Stimulated activated CD8-positive, alpha-beta memory T cell treated with anti-CD3 and anti-CD28 coated beads, Interleukin-4, amount 100 ng/mL, for 4 hours (primary cell): ENCODE measurements at regions not wholly inside any gene's neighbourhood (a gene's known extent, or its start where the extent isn't known, plus 50 kb on each side); places are given as distances from the start of the nearest gene placed in this dataset.
"Not testable (repeated sequence)": the region's sequence is repeated elsewhere in the genome, so short reads cannot be mapped to it uniquely, and the experiment has no call there.

ENCODE experiments used
- DNase-seq, 2 donors: peaks; one replicate each; pipeline ENCODE4 v3.0.0-alpha.2; 2020; ENCODE audit warnings: low read depth in 2 of 2, low spot score in 1 of 2

DNA sequence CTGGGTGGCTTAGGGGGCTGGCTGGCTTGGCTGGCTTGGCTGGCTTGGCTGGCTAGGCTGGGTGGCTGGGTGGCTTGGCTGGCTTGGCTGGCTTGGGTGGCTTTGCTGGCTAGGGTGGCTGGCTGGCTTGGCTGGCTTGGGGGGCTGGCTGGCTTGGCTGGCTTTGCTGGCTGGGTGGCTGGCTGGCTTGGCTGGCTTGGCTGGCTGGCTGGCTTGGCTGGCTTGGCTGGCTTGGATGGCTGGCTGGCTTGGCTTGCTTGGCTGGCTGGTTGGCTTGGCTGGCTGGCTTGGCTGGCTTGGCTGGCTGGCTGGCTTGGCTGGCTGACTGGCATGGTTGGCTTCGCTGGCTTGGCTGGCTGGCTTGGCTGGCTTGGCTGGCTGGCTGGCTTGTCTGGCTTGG lies 439.4 kb downstream of the GOLGA6L6 start:
- DNase-seq, result not testable (repeated sequence)

DNA sequence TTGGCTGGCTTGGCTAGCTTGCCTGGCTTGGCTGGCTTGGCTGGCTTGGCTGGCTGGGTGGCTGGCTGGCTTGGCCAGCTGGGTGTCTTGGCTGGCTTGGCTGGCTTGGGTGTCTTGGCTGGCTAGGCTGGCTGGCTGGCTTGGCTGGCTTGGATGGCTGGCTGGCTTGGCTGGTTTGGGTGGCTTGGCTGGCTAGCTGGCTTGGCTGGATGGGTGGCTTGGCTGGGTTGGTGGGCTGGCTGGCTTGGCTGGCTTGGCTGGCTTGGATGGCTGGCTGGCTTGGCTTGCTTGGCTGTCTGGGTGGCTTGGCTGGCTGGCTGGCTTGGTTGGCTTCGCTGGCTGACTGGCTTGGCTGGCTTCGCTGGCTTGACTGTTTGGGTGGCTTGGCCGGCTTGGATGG lies 440.3 kb downstream of the GOLGA6L6 start:
- not testable (repeated sequence) for DNase-seq

DNA sequence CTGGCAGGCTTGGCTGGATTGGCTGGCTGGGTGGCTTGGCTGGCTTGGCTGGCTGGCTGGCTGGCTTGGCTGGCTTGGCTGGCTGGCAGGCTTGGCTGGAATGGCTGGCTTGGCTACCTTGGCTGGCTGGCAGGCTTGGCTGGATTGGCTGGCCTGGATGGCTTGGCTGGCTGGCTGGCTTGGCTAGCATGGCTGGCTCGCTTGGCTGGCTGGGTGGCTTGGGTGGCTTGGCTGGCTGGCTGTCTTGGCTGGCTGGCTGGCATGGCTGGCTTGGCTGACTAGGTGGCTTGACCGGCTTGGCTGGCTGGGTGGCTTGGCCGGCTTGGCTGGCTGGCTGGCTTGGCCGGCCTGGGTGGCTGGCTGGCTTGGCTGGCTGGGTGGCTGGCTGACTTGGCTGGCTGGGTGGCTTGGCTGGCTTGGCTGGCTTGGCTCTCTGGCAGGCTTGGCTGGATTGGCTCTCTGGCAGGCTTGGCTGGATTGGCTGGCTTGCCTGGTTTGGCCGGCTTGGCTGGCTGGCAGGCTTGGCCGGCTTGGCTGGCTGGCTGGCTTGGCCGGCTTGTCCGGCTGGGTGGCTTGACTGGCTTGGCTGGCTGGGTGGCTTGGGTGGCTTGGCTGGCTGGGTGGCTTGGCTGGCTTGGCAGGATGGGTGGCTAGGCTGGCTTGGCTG lies 440.9 kb downstream of the GOLGA6L6 start:
- not testable (repeated sequence) for DNase-seq

DNA sequence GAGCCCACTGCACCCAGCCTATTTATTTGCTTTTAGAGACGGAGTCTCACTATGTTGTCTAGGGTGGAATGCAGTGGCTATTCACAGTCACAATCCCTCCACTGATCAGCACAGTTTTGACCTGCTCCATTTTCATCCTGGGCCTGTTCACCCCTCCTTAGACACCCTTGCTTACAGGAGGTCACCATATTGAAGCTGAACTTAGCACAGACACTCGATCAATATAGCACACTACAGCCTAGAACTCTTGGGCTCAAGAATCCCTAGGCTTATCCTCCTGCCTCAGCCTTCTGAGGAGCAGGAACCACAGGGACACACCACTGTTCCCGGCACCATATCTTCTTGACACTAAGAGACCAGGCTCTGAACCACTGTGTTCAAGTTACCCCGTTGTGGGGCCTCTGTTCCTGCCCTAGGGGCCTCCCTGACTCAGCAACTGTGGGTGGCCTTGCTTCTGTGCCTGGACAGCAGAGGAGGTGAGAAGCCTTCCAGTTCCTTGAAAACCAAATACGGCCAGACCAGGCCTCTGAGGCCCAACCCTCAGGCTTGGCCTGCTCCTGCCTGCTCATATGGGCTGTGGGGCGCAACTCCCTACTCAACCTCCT lies 445.8 kb downstream of the GOLGA6L6 start:
- not testable (repeated sequence) for DNase-seq

DNA sequence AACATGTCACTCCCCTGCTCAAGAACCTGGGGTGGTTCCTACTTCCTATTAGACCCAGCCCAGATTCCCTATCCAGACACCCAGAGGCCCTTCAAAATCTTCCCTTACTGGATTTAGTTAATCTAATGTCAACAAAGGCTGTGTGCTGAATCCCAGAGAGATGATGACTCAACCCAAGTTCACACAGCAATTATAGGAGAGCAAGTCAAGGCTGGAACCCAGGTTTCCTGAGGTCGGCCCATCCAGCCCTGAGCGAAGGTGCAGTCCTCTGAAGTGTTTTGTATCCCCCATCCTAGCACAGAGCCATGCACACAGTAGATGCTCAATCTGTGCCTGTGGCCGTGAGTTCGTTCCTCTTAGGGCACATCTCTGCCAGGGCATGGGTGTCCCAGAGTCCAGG lies 452.1 kb downstream of the GOLGA6L6 start:
- not testable (repeated sequence) for DNase-seq

DNA sequence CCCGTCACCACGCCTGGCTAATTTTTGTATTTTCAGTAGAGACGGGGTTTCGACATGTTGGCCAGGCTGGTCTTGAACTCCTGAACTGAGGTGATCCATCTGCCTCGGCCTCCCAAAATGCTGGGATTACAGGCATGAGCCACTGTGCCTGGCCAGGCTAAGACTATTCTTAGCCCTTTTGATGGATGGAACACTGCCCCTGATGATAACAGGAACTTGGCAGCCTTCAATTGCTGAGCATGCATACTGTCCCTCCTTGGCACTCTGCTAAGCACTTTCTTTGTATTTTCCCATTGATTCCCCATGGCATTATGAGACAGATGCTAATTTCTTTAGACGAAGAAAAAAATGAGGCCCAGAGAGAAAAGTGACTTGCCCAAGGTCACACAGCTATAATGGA lies 457.6 kb downstream of the GOLGA6L6 start:
- DNase-seq, result not testable (repeated sequence)

DNA sequence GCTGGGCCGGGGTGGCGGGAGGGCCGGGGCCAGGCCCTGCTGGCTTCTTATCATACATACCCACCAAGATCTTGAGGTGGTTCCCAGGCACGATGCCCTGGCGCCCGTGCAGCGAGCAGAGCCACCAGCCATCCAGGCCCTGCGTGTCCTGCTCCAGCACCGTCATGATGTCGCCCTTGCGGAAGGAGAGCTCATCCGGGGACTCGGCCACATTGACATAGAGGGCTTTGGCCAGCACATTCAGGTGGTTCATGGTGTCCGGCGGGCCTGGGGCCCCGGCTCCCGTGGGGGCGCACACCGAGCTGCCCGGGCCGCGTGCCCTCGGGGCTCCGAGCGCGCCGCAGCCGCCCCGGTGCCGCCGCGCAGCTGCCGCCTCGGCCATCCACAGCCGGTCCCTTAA lies 467.5 kb downstream of the GOLGA6L6 start:
- not testable (repeated sequence) for DNase-seq

DNA sequence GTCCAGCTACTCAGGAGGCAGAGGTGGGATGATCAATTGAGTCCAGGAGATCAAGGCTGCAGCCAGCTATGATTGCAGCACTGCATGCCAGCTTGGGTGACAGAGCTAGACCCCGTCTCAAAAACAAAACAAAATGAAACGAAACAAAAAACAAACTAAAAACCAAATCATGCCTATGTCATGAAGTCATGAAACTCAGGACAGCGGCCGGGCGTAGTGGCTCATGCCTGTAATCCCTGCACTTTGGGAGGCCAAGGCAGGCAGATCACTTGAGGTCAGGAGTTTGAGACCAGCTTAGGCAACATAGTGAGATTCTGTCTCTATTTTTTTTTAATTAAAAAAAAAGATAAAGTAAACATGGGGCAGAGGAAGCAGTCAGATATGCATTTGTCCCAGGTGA lies 472.6 kb downstream of the GOLGA6L6 start:
- DNase-seq, result not testable (repeated sequence)

DNA sequence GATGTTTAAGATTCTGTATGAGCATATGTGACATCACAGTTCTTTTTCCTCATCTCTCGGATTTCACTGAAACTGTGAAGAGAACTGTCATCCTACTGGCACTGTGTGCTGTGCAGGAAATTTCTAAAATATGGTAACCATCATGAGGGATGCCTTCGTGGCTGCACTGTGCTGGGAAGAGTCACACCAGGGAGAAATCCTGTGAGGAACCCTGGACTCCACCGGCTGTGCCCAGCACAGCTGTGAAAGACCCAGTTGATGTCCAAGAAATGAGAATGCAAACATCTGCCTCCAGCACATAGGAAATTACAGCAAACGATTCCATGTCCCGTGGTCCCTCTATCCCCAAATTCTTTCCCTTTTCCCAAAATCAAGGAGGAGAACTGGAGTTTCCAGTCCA lies 475.4 kb downstream of the GOLGA6L6 start:
- DNase-seq, result not testable (repeated sequence)

DNA sequence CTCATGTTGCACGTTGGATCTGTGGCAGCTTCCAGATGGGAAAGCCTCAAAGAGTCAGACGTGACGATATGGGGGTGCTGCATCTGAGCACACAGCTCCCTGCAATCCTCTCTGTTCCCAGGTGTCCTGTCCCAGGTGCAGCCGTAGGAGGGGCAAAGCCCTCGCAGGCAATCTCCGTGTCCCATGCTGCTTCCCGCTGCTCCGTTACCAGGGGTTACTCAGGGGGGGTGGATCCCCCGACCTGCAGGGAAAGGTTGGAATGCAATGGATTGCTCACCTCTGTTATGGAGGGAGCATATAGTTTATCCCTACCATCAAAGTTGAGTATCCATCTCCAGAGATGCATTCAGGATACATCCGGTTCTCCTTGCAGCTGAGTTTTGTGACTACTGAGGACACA lies 476.1 kb downstream of the GOLGA6L6 start:
- not testable (repeated sequence) for DNase-seq

DNA sequence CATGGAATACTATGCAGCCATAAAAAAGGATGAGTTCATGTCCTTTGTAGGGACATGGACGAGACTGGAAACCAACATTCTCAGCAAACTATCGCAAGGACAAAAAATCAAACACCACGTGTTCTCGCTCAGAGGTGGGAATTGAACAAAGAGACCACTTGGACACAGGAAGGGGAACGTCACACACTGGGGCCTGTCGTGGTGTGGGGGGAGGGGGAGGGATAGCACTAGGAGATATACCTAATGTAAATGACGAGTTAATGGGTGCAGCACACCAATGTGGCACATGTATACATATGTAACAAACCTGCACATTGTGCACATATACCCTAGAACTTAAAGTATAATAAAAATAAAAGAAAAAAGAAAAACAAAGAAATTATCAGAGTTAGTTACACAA lies 478.4 kb downstream of the GOLGA6L6 start:
- not testable (repeated sequence) for DNase-seq

DNA sequence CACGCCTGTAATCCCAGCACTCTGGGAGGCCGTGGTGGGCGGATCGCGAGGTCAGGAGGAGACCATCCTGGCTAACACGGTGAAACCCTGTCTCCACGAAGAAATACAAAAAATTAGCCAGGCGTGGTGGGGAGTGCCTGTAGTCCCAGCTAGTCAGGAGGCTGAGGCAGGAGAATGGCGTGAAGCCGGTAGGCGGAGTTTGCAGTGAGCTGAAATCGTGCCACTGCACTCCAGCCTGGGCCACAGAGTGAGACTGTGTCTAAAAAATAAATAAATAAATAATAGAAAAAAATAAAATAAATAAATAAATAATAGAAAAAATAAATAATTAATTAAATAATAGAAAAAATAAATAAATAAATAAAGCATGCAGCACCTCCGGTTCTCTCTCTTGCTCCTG lies 480.8 kb downstream of the GOLGA6L6 start:
- not testable (repeated sequence) for DNase-seq

DNA sequence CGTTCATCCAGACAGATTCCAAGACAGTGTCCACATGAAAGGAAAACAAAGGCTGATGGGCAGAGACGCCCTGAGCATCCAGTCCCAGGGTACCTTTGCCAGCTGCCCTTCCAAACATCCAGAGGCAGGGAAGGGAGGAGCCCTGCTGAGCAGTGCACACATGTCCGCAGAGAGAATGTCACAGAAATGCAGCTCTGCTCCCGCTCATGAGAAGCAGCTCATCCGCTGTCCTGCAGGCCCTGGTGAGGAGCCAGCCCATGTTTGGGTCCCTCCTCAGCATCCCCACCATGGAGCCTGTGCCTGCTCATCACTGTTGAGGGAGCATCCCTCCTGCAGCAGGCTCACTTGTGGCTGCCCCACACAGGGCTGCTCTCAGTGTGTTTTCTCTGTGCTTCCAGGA lies 484.7 kb downstream of the GOLGA6L6 start:
- not testable (repeated sequence) for DNase-seq

DNA sequence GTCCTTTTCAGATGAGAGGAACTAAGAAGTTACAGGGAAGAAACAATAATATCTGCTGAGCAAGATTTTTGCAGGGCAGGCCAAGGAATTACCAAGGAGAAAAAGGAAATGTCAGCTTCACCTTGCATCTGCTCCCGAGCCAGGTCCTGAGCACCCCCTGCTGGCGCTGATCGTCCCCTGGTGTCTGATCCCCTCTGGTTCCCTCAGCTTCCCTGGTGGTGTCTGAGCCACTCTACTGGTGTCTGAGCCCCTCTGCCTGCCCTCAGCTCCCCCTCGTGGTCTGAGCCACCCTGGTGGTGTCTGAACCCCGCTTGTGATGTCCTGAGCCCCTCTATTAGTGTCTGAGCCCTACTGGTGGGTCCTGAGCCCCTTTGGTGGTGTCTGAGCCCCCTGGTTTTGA lies 485.7 kb downstream of the GOLGA6L6 start:
- DNase-seq, result not testable (repeated sequence)

DNA sequence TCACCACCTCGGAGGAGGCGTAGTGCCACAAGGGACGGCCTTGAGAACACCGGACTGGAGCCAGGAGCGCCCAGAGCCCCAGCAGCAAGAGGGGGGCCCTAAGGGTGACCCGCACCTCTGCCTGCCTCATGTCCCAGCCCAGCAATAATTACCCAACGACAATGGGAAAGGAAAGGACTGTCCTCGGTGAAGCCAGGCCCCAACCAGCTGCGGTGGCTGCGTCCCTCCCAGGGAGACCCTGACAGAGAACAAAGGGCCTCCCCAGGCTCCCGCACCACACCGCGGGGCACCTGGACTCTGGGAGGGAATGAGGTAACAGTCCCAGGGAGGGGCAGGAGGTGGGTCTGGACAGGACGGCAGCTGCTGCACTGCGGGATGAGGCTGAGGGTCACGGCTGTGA lies 493.4 kb downstream of the GOLGA6L6 start:
- not testable (repeated sequence) for DNase-seq

DNA sequence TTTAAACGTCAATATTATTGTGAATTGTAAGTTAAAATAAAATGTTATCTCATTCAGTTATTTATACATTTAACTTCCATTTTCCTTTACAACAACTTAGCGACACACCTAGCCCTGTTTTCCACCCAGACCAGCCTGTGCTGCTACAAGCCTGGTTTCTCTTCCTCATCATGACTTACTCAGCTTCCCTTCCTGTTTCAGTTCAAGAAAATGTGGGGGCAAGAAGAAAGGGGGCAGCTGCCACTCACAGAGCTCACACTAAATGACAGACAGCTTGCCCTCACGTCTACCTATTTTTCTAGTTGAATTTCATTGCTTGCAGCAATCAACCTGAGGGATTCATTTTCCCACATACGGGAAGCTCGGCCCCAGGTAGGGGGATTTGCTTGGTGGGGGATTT lies 496.4 kb downstream of the GOLGA6L6 start:
- not testable (repeated sequence) for DNase-seq

DNA sequence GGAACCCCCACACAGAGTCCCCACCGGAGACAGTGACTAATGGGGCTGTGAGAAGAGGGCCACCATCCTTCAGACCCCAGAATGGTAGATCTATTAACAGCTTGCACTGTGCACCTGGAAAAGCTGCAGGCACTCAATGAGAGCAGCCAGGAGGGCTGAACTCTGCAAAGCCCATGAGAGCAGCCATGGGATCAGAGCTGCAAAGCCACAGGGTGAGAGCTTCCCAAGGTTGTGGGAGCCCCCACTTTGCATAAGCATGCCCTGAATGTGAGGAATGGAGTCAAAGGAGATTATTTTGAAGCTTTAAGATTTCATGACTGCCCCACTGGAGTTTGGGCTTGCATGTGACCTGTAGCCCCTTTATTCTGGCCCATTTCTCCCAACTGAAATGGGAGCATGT lies 500.9 kb downstream of the GOLGA6L6 start:
- not testable (repeated sequence) for DNase-seq

DNA sequence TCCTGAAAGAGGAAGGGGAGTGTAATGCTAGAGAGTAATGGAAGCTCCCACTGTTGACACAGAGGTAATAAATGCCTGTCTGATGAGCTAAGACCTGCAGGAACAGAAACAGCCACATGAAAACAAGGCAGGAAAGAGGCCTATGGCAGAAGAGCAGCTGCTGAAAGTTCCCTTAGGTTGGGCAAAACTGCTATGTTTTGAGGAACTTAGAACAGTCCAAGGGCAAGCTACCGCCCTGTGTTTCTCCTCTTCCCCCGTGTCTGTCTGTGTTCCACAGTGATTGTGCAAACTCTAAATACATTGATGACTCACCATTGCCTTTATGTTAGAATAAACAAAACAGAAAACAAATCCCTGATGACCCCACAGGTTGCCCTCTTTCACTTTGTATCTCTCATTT lies 516.6 kb downstream of the GOLGA6L6 start:
- not testable (repeated sequence) for DNase-seq

DNA sequence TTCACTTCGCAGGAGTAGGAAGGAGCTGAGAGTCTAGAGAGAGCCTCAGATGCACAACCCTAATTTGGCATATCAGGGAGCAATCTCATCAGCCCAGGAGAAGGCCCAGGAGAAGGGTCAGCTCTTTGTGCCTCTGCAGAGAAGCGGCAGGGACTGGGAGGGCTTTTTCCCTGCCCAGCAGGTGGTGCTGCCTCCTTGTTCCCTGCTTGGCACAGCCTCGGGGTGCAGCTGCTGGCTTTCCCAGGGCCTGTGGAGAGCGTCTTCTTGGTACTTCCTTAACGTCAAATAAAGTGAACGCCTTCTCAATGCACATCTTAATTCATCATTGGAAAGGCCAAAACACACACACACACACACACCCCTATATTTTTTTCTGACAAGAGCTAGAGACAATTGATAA lies 519.3 kb downstream of the GOLGA6L6 start:
- not testable (repeated sequence) for DNase-seq

DNA sequence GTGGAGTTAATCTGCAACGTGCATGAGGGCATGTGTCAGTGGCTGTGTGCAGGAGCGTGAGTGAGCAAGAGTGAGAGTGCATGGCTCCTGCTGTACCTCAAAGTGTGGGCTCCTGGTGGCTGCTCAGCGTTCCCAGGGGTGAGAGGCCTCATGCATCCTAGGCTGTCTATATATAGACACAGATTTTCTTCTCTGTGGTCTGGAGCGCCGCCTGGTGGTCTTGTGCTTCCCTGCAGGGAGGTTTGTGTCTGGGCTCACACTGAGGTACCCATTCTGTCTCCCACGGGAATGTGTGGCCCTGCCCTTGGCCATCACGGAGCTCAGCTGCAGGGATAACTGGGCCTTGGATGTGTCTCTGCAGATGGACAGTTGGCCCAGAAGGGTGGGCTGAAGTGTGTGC lies 520.2 kb downstream of the GOLGA6L6 start:
- DNase-seq, result not testable (repeated sequence)

DNA sequence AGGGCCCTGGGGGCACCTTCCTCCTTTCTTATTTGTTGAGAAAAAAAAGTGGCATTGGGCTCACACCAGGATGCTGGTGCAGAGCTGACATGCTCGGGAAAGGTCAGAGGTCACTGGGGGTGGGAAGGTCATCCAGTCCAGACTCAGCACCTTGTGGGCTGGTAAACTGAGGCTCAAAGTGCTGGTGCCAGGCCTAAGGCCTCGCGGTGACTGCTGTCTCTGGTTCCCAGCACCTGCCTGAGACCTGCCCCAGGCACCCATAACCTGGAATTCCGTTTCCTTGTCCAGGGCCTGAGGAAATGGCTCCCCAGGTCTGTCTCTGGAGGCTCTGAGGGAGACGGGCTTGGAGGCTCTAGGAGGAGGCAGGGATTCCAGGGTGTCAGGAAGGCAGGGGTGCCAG lies 521.0 kb downstream of the GOLGA6L6 start:
- not testable (repeated sequence) for DNase-seq

DNA sequence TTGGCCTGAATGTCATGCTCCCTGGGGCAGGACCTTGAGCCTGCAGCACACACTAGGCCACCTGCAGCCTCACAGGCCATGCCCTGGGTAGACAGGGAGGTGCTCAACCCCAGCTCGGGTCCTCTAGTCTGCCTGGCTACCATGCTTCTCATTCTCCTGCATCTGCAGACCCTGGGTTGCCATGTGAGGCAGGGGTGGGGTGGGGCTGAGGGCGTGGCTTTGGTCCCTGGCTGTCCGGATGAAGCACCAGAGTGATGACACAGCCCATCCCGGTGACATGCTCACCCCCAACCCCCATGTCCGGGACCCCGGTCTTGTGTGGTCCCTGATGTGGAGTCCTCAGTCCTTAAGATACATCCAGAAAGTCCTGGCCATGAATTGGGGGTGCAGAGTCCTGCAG lies 521.8 kb downstream of the GOLGA6L6 start:
- DNase-seq, result not testable (repeated sequence)

DNA sequence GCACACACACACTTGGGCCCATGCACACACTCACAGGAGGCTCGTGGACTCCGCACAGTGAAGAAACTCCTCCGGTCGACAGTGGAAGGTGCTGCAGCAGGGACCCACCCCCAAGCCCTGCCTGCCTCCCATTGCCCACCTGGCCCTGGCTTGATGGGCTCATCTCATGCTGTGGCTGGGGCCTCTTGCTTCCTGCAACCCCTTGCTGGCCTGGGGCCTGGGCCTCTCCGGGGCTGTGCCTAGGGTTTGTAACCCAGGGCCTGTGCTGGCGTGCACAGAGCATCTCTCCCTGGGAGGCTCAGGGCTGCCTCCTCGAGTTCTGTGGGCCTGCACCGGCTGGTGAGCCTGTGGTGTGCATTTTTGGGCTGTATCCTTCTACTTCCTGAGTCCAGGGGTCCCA lies 524.0 kb downstream of the GOLGA6L6 start:
- DNase-seq, result not testable (repeated sequence)
